ENCODE measurements at regions not wholly inside any gene's neighbourhood (a gene's known extent, or its start where the extent isn't known, plus 50 kb on each side); places are given as distances from the start of the nearest gene placed in this dataset.

DNA sequence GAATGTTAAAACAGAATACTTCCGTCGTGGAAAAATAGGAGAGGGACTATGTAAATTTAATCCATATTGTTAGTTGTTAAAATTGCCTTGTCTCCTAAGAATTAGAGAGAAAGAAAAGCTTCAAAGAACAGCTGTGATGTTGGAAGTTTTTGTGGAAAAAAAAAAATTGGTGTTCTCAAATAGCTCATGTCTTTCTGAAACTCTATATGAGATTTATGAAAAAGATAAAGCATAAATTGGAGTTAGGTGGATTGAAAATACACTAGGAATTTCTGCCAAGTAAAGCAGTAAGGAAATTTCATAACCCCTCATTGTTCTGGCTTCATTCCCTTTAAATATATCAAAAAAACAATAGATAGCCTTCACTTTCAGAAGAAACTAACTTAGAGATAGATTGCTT is 274.0 kb upstream of the ADAMTS5 start:
- Histone ChIP-seq H3K9ac (ENCODE audit: low read length in 5 of 5) (no peak overlapping the region), H3K9me3 (ENCODE audit: control insufficient read depth in 5 of 5, low read length in 5 of 5) (no peaks in the 10 kb centered on the region), H3K27ac (ENCODE audit: low read depth, low read length) (no peak overlapping the region), H3K4me1 (ENCODE audit: control insufficient read depth in 5 of 5, insufficient read depth in 5 of 5, low read length in 5 of 5) (peaks cover 0 to 9% (median 3%) of the 10 kb centered on the region in 5 donors), H3K36me3 (ENCODE audit: control insufficient read depth in 5 of 5, insufficient read depth in 5 of 5, low read length in 5 of 5) (no peaks in the 10 kb centered on the region), H3K4me3 (ENCODE audit: low read depth in 1 of 5, low read length in 5 of 5) (no peak overlapping the region), H3K27me3 (ENCODE audit: control insufficient read depth in 5 of 5, insufficient read depth in 4 of 5, low read length in 5 of 5) (no peaks in the 10 kb centered on the region)

DNA sequence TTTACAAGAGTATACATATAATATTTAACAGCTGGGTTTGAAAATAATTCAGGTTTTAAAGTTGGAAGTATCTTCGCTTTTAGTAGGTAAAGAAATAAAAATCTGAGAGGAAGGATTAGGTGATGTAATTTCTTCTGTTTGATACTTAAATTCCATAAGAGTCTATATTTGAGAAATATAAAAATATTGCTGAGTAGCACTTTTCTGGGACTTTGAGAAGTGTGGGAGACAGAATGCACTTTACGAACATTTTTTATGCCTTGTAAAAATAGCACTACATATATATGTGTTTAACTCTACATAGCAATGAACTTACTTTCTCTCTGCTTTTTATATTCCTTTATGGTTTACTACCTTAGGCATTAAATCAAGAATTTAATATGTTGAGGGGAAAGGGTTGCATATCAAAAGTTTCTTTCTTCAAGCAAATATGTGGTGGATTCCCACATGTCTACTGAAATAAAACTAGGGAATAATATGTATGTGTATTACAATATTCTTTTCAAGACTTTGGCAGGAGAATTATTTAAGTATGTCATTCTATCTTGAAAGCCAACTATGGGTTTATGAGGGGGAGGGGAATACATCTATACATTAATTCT is 266.7 kb upstream of the ADAMTS5 start:
- Histone ChIP-seq H3K27ac (ENCODE audit: low read depth, low read length) (no peak overlapping the region), H3K36me3 (ENCODE audit: control insufficient read depth in 5 of 5, insufficient read depth in 5 of 5, low read length in 5 of 5) (no peaks in the 10 kb centered on the region), H3K9ac (ENCODE audit: low read length in 5 of 5) (no peak overlapping the region), H3K4me3 (ENCODE audit: low read depth in 1 of 5, low read length in 5 of 5) (no peak overlapping the region), H3K27me3 (ENCODE audit: control insufficient read depth in 5 of 5, insufficient read depth in 4 of 5, low read length in 5 of 5) (no peaks in the 10 kb centered on the region), H3K9me3 (ENCODE audit: control insufficient read depth in 5 of 5, low read length in 5 of 5) (no peaks in the 10 kb centered on the region), H3K4me1 (ENCODE audit: control insufficient read depth in 5 of 5, insufficient read depth in 5 of 5, low read length in 5 of 5) (no peaks in the 10 kb centered on the region)

DNA sequence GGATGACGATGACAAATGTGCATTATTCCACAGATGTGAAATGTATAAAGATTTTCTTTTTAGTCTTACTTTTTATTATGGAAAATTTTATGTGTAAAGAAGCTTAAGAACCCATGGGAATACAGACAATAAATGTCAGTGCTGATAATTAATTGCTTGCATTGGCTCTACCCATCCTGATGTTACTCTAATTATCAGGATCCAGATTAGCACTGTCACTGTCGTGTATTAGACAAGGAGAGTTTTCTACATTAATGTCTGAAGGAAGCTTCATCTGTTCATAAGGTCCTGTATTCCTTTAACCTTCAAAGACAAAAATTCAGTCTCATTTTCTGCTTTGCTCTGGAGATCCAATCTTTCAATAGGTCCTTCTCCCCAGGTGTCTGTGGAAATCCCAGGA is 259.1 kb upstream of the ADAMTS5 start:
- Histone ChIP-seq H3K4me1 (ENCODE audit: control insufficient read depth in 5 of 5, insufficient read depth in 5 of 5, low read length in 5 of 5) (no peaks in the 10 kb centered on the region), H3K27me3 (ENCODE audit: control insufficient read depth in 5 of 5, insufficient read depth in 4 of 5, low read length in 5 of 5) (no peaks in the 10 kb centered on the region), H3K27ac (ENCODE audit: low read depth, low read length) (no peak overlapping the region), H3K9ac (ENCODE audit: low read length in 5 of 5) (no peak overlapping the region), H3K4me3 (ENCODE audit: low read depth in 1 of 5, low read length in 5 of 5) (no peak overlapping the region), H3K9me3 (ENCODE audit: control insufficient read depth in 5 of 5, low read length in 5 of 5) (no peaks in the 10 kb centered on the region), H3K36me3 (ENCODE audit: control insufficient read depth in 5 of 5, insufficient read depth in 5 of 5, low read length in 5 of 5) (no peaks in the 10 kb centered on the region)

DNA sequence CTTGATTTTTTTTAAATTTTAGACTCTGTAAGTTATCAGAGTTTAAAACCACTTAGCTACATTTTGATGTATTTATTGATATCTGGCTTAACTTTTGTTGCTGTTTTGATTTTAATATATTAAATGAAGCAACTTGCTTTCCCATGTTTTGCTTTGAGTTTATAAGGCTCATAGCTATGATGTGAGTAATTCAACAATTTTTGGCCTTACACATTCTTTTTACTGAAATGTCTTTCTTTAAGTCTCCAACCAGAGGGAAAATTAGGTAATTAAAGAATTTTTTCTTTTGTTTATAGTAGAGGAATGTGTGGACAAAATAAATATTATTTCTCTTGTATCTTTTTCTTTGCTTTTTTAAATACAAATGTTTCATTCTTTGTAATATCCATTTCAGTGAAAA is 258.3 kb upstream of the ADAMTS5 start:
- Histone ChIP-seq H3K9me3 (ENCODE audit: control insufficient read depth in 5 of 5, low read length in 5 of 5) (no peaks in the 10 kb centered on the region), H3K4me1 (ENCODE audit: control insufficient read depth in 5 of 5, insufficient read depth in 5 of 5, low read length in 5 of 5) (no peaks in the 10 kb centered on the region), H3K9ac (ENCODE audit: low read length in 5 of 5) (no peak overlapping the region)

GRCh38 chr21:27224169-27224568 is 257.3 kb upstream of the ADAMTS5 start:
- Histone ChIP-seq H3K4me3 (ENCODE audit: low read depth in 1 of 5, low read length in 5 of 5) (no peak overlapping the region), H3K9ac (ENCODE audit: low read length in 5 of 5) (no peak overlapping the region), H3K4me1 (ENCODE audit: control insufficient read depth in 5 of 5, insufficient read depth in 5 of 5, low read length in 5 of 5) (no peaks in the 10 kb centered on the region), H3K36me3 (ENCODE audit: control insufficient read depth in 5 of 5, insufficient read depth in 5 of 5, low read length in 5 of 5) (no peaks in the 10 kb centered on the region), H3K27me3 (ENCODE audit: control insufficient read depth in 5 of 5, insufficient read depth in 4 of 5, low read length in 5 of 5) (no peaks in the 10 kb centered on the region), H3K9me3 (ENCODE audit: control insufficient read depth in 5 of 5, low read length in 5 of 5) (no peaks in the 10 kb centered on the region), H3K27ac (ENCODE audit: low read depth, low read length) (no peak overlapping the region)

More for the DNA sequence above, 258.3 kb upstream of the ADAMTS5 start:
- H3K27me3 ChIP-seq (ENCODE audit: control insufficient read depth in 5 of 5, insufficient read depth in 4 of 5, low read length in 5 of 5) = no peaks in the 10 kb centered on the region
- no peak overlapping the region for H3K27ac ChIP-seq (ENCODE audit: low read depth, low read length)
- no peaks in the 10 kb centered on the region for H3K36me3 ChIP-seq (ENCODE audit: control insufficient read depth in 5 of 5, insufficient read depth in 5 of 5, low read length in 5 of 5)
- no peak overlapping the region for H3K4me3 ChIP-seq (ENCODE audit: low read depth in 1 of 5, low read length in 5 of 5)

DNA sequence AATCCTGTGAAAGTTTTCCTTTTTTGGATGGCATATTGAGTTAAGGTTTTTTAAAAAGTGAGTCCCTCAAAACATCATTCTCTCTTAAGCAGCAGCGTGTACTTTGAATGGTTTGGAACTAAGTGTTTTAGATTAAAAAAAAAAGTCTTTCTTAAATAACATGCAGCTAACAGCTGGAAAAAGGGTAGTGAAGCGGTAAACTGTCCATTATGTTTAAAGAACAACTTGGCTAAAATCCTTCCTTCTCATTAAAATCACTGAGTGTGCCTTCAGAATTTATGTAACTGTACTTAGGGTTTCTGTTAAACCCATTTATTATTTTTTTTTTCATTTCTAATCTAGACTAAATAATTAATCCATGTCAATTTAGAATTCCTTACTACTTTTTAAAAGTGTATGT is 254.2 kb upstream of the ADAMTS5 start:
- Histone ChIP-seq H3K27ac (ENCODE audit: low read depth, low read length) (no peak overlapping the region), H3K9ac (ENCODE audit: low read length in 5 of 5) (no peak overlapping the region), H3K36me3 (ENCODE audit: control insufficient read depth in 5 of 5, insufficient read depth in 5 of 5, low read length in 5 of 5) (no peaks in the 10 kb centered on the region), H3K4me1 (ENCODE audit: control insufficient read depth in 5 of 5, insufficient read depth in 5 of 5, low read length in 5 of 5) (no peaks in the 10 kb centered on the region), H3K9me3 (ENCODE audit: control insufficient read depth in 5 of 5, low read length in 5 of 5) (no peaks in the 10 kb centered on the region), H3K27me3 (ENCODE audit: control insufficient read depth in 5 of 5, insufficient read depth in 4 of 5, low read length in 5 of 5) (no peaks in the 10 kb centered on the region), H3K4me3 (ENCODE audit: low read depth in 1 of 5, low read length in 5 of 5) (no peak overlapping the region)

DNA sequence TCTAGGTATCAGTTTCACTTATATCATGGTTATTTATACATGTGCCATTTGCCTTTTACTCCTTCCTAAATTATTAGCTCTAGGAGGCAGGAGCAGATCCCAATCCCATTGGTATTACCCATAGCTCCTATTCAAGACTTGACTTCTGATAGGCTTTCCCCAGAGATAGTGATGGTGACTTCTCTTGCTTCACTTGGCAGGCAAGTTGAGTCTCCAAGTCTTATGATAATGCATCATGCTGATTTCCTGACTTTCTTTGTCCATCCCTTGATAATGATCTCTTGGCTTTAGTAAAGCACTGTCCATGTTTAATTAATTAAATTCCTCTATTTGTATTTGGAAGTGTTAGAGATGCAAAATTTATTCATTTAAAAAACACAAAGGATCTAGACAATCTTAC is 253.5 kb upstream of the ADAMTS5 start:
- no peaks in the 10 kb centered on the region for H3K27me3 ChIP-seq (ENCODE audit: control insufficient read depth in 5 of 5, insufficient read depth in 4 of 5, low read length in 5 of 5)
- H3K36me3 ChIP-seq (ENCODE audit: control insufficient read depth in 5 of 5, insufficient read depth in 5 of 5, low read length in 5 of 5) = no peaks in the 10 kb centered on the region
- H3K9me3 ChIP-seq (ENCODE audit: control insufficient read depth in 5 of 5, low read length in 5 of 5) = no peaks in the 10 kb centered on the region
- no peaks in the 10 kb centered on the region for H3K4me1 ChIP-seq (ENCODE audit: control insufficient read depth in 5 of 5, insufficient read depth in 5 of 5, low read length in 5 of 5)
- H3K9ac ChIP-seq (ENCODE audit: low read length in 5 of 5) = no peak overlapping the region
- H3K27ac ChIP-seq (ENCODE audit: low read depth, low read length) = no peak overlapping the region
- H3K4me3 ChIP-seq (ENCODE audit: low read depth in 1 of 5, low read length in 5 of 5) = no peak overlapping the region

GRCh38 chr21:27219068-27219467 is 252.2 kb upstream of the ADAMTS5 start:
- Histone ChIP-seq H3K9ac (ENCODE audit: low read length in 5 of 5) (no peak overlapping the region), H3K27me3 (ENCODE audit: control insufficient read depth in 5 of 5, insufficient read depth in 4 of 5, low read length in 5 of 5) (no peaks in the 10 kb centered on the region), H3K27ac (ENCODE audit: low read depth, low read length) (no peak overlapping the region), H3K4me3 (ENCODE audit: low read depth in 1 of 5, low read length in 5 of 5) (no peak overlapping the region), H3K36me3 (ENCODE audit: control insufficient read depth in 5 of 5, insufficient read depth in 5 of 5, low read length in 5 of 5) (no peaks in the 10 kb centered on the region), H3K4me1 (ENCODE audit: control insufficient read depth in 5 of 5, insufficient read depth in 5 of 5, low read length in 5 of 5) (no peaks in the 10 kb centered on the region), H3K9me3 (ENCODE audit: control insufficient read depth in 5 of 5, low read length in 5 of 5) (no peaks in the 10 kb centered on the region)

DNA sequence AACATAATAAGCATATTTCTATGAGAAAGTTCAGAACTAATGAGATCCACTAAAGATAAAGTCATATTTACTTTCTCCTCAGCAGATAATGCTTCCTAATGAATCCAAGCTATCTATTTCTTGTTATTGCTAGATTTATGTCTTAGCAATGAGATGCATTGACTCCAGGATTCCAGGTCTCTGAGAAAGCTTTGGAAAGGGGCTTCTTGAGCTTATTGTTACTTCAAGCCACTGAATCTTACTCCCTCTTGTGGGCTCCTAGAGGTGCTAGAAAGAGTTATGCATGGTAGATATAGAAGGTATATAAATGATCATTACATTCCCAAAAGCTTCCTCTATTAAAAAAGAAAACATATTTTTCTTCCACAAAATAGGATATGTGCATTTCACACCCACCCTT is 246.4 kb upstream of the ADAMTS5 start:
- Histone ChIP-seq H3K4me1 (ENCODE audit: control insufficient read depth in 5 of 5, insufficient read depth in 5 of 5, low read length in 5 of 5) (peaks cover 0 to 12% (median 5%) of the 10 kb centered on the region in 5 donors), H3K9ac (ENCODE audit: low read length in 5 of 5) (no peak overlapping the region), H3K27ac (ENCODE audit: low read depth, low read length) (no peak overlapping the region), H3K9me3 (ENCODE audit: control insufficient read depth in 5 of 5, low read length in 5 of 5) (no peaks in the 10 kb centered on the region), H3K4me3 (ENCODE audit: low read depth in 1 of 5, low read length in 5 of 5) (no peak overlapping the region), H3K36me3 (ENCODE audit: control insufficient read depth in 5 of 5, insufficient read depth in 5 of 5, low read length in 5 of 5) (no peaks in the 10 kb centered on the region), H3K27me3 (ENCODE audit: control insufficient read depth in 5 of 5, insufficient read depth in 4 of 5, low read length in 5 of 5) (no peaks in the 10 kb centered on the region)

DNA sequence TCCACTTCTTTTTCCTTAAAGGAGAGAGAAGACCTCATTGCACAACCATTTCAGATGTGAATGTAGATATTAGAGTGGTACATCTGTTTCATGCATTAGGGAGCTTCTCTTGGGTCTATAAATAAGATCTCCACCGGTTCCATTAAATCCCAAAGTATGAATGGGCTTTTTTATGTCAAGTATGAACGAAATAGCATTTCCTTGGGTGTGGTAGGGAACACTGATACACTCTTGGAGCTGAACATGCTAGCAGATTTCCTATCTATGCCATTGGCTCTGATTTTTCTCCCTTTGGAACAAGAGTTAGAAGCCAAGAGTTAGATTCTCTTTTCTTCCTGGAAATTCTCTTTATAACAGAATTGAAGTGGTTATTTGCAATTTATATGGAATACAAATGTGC is 245.6 kb upstream of the ADAMTS5 start:
- Histone ChIP-seq H3K27ac (ENCODE audit: low read depth, low read length) (no peak overlapping the region), H3K4me1 (ENCODE audit: control insufficient read depth in 5 of 5, insufficient read depth in 5 of 5, low read length in 5 of 5) (peaks cover 0 to 12% (median 5%) of the 10 kb centered on the region in 5 donors), H3K9me3 (ENCODE audit: control insufficient read depth in 5 of 5, low read length in 5 of 5) (no peaks in the 10 kb centered on the region), H3K36me3 (ENCODE audit: control insufficient read depth in 5 of 5, insufficient read depth in 5 of 5, low read length in 5 of 5) (no peaks in the 10 kb centered on the region), H3K9ac (ENCODE audit: low read length in 5 of 5) (no peak overlapping the region), H3K4me3 (ENCODE audit: low read depth in 1 of 5, low read length in 5 of 5) (no peak overlapping the region), H3K27me3 (ENCODE audit: control insufficient read depth in 5 of 5, insufficient read depth in 4 of 5, low read length in 5 of 5) (no peaks in the 10 kb centered on the region)

DNA sequence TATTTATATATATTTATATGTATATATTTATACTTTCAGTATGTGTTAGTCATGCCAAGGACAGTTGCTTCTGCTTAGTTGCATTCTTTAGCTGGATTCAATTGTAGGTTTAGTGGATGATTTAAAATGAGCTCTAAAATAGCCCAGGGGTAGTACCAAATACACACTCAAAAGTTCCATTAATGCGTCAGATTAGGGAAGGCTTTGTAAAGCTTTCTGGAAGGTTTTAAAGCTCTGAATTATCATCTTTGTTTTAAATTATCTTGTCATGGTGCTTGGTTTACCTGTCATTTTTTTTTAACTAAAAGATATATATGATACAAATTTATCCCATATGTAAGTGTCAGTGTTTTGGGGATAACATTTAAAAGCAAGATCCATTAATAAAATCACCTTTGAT is 242.7 kb upstream of the ADAMTS5 start:
- Histone ChIP-seq H3K9me3 (ENCODE audit: control insufficient read depth in 5 of 5, low read length in 5 of 5) (no peaks in the 10 kb centered on the region), H3K36me3 (ENCODE audit: control insufficient read depth in 5 of 5, insufficient read depth in 5 of 5, low read length in 5 of 5) (no peaks in the 10 kb centered on the region), H3K4me3 (ENCODE audit: low read depth in 1 of 5, low read length in 5 of 5) (no peak overlapping the region), H3K9ac (ENCODE audit: low read length in 5 of 5) (no peak overlapping the region), H3K27me3 (ENCODE audit: control insufficient read depth in 5 of 5, insufficient read depth in 4 of 5, low read length in 5 of 5) (no peaks in the 10 kb centered on the region), H3K4me1 (ENCODE audit: control insufficient read depth in 5 of 5, insufficient read depth in 5 of 5, low read length in 5 of 5) (peaks cover 0 to 12% (median 5%) of the 10 kb centered on the region in 5 donors), H3K27ac (ENCODE audit: low read depth, low read length) (no peak overlapping the region)

Measured in subcutaneous abdominal adipose tissue (tissue), 5 donors.